ENCODE measurements at regions not wholly inside any gene's neighbourhood (a gene's known extent, or its start where the extent isn't known, plus 50 kb on each side); places are given as distances from the start of the nearest gene placed in this dataset.
"Not testable (repeated sequence)": the region's sequence is repeated elsewhere in the genome, so short reads cannot be mapped to it uniquely, and the experiment has no call there.

- no peak for DNase-seq (ENCODE audit: low read depth)
Observed at GRCh38 chr9:36462245-36462644, 62.2 kb upstream of the RNF38 start.

- DNase-seq (ENCODE audit: low read depth), result peak; percentile 14
Observed at GRCh38 chr9:36461323-36461722, 61.3 kb upstream of the RNF38 start.

DNA sequence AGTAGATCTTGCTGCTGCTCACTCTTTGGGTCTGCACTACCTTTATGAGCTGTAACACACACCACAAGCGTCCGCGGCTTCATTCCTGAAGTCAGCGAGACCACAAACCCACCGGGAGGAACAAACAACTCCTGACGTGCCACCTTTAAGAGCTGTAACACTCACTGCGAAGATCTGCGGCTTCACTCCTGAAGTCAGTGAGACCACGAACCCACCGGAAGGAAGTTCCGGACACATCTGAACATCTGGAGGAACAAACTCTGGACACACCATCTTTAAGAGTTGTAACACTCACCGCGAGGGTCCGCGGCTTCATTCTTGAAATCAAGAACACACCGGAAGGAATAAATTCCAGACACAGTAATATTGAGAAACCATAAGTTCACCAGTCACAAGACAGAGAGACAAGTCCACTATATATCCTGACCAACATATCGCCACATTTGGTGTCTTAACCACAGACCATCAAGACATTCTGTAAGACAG lies 58.4 kb upstream of the RNF38 start:
- not testable (repeated sequence) for DNase-seq (ENCODE audit: low read depth)

GRCh38 chr9:36457836-36458429 lies 57.9 kb upstream of the RNF38 start:
- DNase-seq (ENCODE audit: low read depth), result no peak

DNA sequence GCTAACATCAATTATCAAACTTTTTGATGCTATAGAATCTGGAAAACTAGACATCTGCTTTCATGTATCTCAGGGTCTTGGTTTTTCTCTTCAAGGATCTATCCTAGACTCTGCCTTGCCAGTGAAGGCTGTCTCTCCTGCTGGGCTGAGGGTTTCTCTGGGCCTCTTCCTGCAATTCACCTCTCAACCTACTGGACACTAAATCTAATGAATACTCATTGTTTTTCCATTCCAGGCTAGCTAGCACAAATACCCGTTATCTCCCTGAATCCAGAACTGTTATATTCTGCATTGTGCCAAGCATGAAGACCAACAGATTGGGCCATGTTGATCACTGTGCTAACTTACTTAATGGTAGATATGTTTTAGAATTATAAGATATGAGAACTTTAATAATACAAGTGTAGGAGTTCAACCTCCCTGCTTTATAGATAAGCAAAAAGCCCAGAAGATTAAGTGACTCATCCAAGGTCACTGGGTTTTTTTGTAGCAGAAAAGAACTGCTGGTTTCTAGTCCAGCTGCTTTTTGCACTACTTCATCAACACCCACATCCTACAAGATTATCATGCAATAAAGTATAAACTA lies 56.5 kb upstream of the RNF38 start:
- DNase-seq (ENCODE audit: low read depth), result no peak

DNA sequence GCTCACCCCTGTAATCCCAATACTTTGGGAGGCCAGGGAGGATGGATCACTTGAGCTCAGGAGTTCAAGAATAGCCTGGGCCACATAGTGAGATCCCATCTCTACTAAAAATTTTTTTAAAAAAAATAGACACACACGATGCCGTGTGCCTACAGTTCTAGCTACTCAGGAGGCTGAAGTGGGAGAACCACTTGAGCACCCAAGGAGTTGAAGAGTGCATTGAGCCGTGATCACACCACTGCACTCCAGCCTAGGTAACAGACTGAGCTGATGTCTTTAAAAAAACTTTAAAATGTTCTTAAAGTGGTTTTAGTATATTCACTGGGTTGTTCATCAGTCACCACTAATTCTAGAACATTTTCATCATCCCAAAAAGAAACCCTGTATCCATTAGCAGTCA lies 51.9 kb upstream of the RNF38 start:
- DNase-seq (ENCODE audit: low read depth), result no peak

- no peak for DNase-seq (ENCODE audit: low read depth)
Observed at GRCh38 chr9:36450110-36450732, 50.2 kb upstream of the RNF38 start.

All from GM04503 (cell line).